Glomerular visceral epithelial cell (primary cell): ENCODE measurements at regions not wholly inside any gene's neighbourhood (a gene's known extent, or its start where the extent isn't known, plus 50 kb on each side); places are given as distances from the start of the nearest gene placed in this dataset.

Experiments used
- DNase-seq: peaks from one replicate; pipeline ENCODE4 v3.0.0-alpha.2; 2016; ENCODE audit errors: extremely low spot score

GRCh38 chr3:63207066-63207590, 71.0 kb upstream of the SYNPR start:
- DNase-seq: no peak

- DNase-seq: no peak
Measured at GRCh38 chr3:63228087-63228486, 50.0 kb upstream of the SYNPR start.
